Peyer's patch (tissue), 4 donors: ENCODE measurements at regions not wholly inside any gene's neighbourhood (a gene's known extent, or its start where the extent isn't known, plus 50 kb on each side); places are given as distances from the start of the nearest gene placed in this dataset.

Experiments
- POLR2A ChIP-seq, 2 donors: fragments of 450-650 bp; IDR thresholded peaks; one replicate each; pipeline ENCODE4 v1.5.1; 2017; ENCODE audit warnings: antibody characterized with exemption in 2 of 2, mild to moderate bottlenecking in 2 of 2, moderate library complexity in 2 of 2
- TF ChIP-seq, protein P1 (sequence below), 6 experiments: fragments of 450-650 bp in 4 of 6; fragments of 200-600 bp in 2 of 6; sonication (generic) in 1 of 6; IDR thresholded peaks; one replicate each; pipeline ENCODE4 v1.5.1; 2017 to 2019; ENCODE audit warnings: antibody characterized with exemption in 6 of 6, mild to moderate bottlenecking in 3 of 6, moderate library complexity in 1 of 6

- TF ChIP-seq, protein P1, sequence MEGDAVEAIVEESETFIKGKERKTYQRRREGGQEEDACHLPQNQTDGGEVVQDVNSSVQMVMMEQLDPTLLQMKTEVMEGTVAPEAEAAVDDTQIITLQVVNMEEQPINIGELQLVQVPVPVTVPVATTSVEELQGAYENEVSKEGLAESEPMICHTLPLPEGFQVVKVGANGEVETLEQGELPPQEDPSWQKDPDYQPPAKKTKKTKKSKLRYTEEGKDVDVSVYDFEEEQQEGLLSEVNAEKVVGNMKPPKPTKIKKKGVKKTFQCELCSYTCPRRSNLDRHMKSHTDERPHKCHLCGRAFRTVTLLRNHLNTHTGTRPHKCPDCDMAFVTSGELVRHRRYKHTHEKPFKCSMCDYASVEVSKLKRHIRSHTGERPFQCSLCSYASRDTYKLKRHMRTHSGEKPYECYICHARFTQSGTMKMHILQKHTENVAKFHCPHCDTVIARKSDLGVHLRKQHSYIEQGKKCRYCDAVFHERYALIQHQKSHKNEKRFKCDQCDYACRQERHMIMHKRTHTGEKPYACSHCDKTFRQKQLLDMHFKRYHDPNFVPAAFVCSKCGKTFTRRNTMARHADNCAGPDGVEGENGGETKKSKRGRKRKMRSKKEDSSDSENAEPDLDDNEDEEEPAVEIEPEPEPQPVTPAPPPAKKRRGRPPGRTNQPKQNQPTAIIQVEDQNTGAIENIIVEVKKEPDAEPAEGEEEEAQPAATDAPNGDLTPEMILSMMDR (IDR thresholded peaks at IDR 0.05): no peak
- TF ChIP-seq POLR2A (IDR thresholded peaks at IDR 0.05): no peak
Observed at GRCh38 chr20:60253471-60253870, 295.2 kb downstream of the CDH26 start.
